SK-N-SH (cell line): ENCODE measurements at regions not wholly inside any gene's neighbourhood (a gene's known extent, or its start where the extent isn't known, plus 50 kb on each side); places are given as distances from the start of the nearest gene placed in this dataset.

ENCODE experiments used
- CTCF ChIA-PET: fragments of 300-600, 350-600 bp; formaldehyde crosslinking; extraction: SDS; loops from one replicate; lab custom pipeline; 2021; lab: Yijun Ruan, JAX
- POLR2A ChIA-PET: fragments of 350-600 bp; sonication (Branson Sonifier 250); formaldehyde crosslinking; extraction: SDS; loops from one replicate; lab custom pipeline; 2020; ENCODE audit warnings: antibody characterized with exemption, inconsistent platforms; lab: Yijun Ruan, JAX
- DNase-seq: peaks from one replicate; pipeline ENCODE4 v3.0.0; 2012
- H2AFZ ChIP-seq: fragments of 200-600 bp; sonication (generic); 2 replicates; pipeline ENCODE4 v1.8.1; 2016; ENCODE audit warnings: antibody characterized with exemption, mild to moderate bottlenecking, low read depth
- H3F3A ChIP-seq: fragments of 200-600 bp; sonication (generic); replicated peaks from 2 replicates; pipeline ENCODE3; 2016; ENCODE audit warnings: antibody characterized with exemption, mild to moderate bottlenecking; ENCODE audit not compliant: insufficient read depth
- H3K27ac ChIP-seq, 2 experiments: fragments of 200-500 bp in 1 of 2; fragments of 200-600 bp in 1 of 2; sonication (Bioruptor generic) in 1 of 2; sonication (generic), shearing (Covaris generic) in 1 of 2; 2 replicates each; pipeline versions ENCODE4 v1.5.1 to v1.6.1; 2014 to 2016; ENCODE audit warnings: low read depth in 2 of 2, inconsistent platforms in 1 of 2, low read length in 1 of 2, mild to moderate bottlenecking in 1 of 2, mixed read lengths in 1 of 2
- H3K27me3 ChIP-seq: fragments of 200-600 bp; sonication (generic), shearing (Covaris generic); 2 replicates; pipeline ENCODE4 v1.6.1; 2016; ENCODE audit warnings: mixed run types; ENCODE audit not compliant: insufficient read depth
- H3K36me3 ChIP-seq, 2 experiments: fragments of 200-500 bp in 1 of 2; fragments of 200-600 bp in 1 of 2; sonication (Bioruptor generic) in 1 of 2; sonication (generic) in 1 of 2; replicated peaks in 1 of 2; 2 replicates each; pipeline versions ENCODE3 to v1.5.1; 2014 to 2016; ENCODE audit warnings: low read length in 1 of 2, mild to moderate bottlenecking in 1 of 2; ENCODE audit not compliant: insufficient read depth in 2 of 2, control insufficient read depth in 1 of 2
- H3K4me1 ChIP-seq, 2 experiments: fragments of 200-500 bp in 1 of 2; fragments of 200-600 bp in 1 of 2; sonication (Bioruptor generic) in 1 of 2; sonication (generic), shearing (Covaris generic) in 1 of 2; 2 replicates each; pipeline versions ENCODE4 v1.5.1 to v1.6.1; 2014 to 2016; ENCODE audit warnings: low read depth in 1 of 2, low read length in 1 of 2, mixed run types in 1 of 2; ENCODE audit not compliant: insufficient read depth in 2 of 2, control insufficient read depth in 1 of 2
- H3K4me2 ChIP-seq: fragments of 200-600 bp; sonication (generic), shearing (Covaris generic); 2 replicates; pipeline ENCODE4 v1.6.1; 2017; ENCODE audit warnings: mixed run types
- H3K4me3 ChIP-seq, 2 experiments: fragments of 200-500 bp in 1 of 2; fragments of 200-600 bp in 1 of 2; sonication (Bioruptor generic) in 1 of 2; sonication (generic), shearing (Covaris generic) in 1 of 2; 2 replicates each; pipeline versions ENCODE4 v1.5.1 to v1.8.1; 2014 to 2016; ENCODE audit warnings: low read depth in 2 of 2, inconsistent platforms in 1 of 2, low read length in 1 of 2, mild to moderate bottlenecking in 1 of 2, mixed read lengths in 1 of 2, moderate library complexity in 1 of 2
- H3K79me2 ChIP-seq: fragments of 200-600 bp; sonication (generic); 2 replicates; pipeline ENCODE4 v1.8.1; 2017; ENCODE audit warnings: mild to moderate bottlenecking; ENCODE audit not compliant: insufficient read depth
- H3K9ac ChIP-seq: fragments of 200-600 bp; sonication (generic); 2 replicates; pipeline ENCODE4 v1.6.1; 2017; ENCODE audit warnings: mixed run types
- H3K9me2 ChIP-seq: fragments of 200-600 bp; sonication (generic); 2 replicates; pipeline ENCODE4 v1.6.1; 2017; ENCODE audit warnings: mixed run types
- H3K9me3 ChIP-seq: fragments of 200-600 bp; sonication (generic); 2 replicates; pipeline ENCODE4 v1.6.1; 2017; ENCODE audit warnings: mixed run types, mild to moderate bottlenecking, moderate library complexity
- H4K20me1 ChIP-seq: fragments of 200-600 bp; sonication (generic); 2 replicates; pipeline ENCODE4 v1.6.1; 2017; ENCODE audit warnings: mild to moderate bottlenecking, mixed run types; ENCODE audit not compliant: insufficient read depth
- EP300 ChIP-seq, 2 experiments: IDR thresholded peaks; 2 replicates each; pipeline versions ENCODE4 v1.4.0 to v1.6.1; 2012; ENCODE audit warnings: borderline replicate concordance in 1 of 2, low read depth in 1 of 2, low read length in 1 of 2
- FOXJ3 ChIP-seq: sonication (generic); formaldehyde crosslinking; IDR thresholded peaks from 2 replicates; pipeline ENCODE4 v1.5.1; 2020; ENCODE audit warnings: mild to moderate bottlenecking, missing genetic modification reagents
- GABPA ChIP-seq: IDR thresholded peaks from 2 replicates; pipeline ENCODE4 v1.4.0; 2012; ENCODE audit warnings: low read depth, mild to moderate bottlenecking
- GATA2 ChIP-seq: sonication (generic); formaldehyde crosslinking; IDR thresholded peaks from 2 replicates; pipeline ENCODE4 v1.5.0; 2020; ENCODE audit warnings: mild to moderate bottlenecking, missing genetic modification reagents
- MXI1 ChIP-seq: IDR thresholded peaks from 2 replicates; pipeline ENCODE4 v1.6.1; 2012; ENCODE audit warnings: mild to moderate bottlenecking, low read depth, low read length, improper control_type of control experiment
- NFIC ChIP-seq: IDR thresholded peaks from 2 replicates; pipeline ENCODE4 v1.4.0; 2012; ENCODE audit warnings: borderline replicate concordance
- NRF1 ChIP-seq: IDR thresholded peaks from 2 replicates; pipeline ENCODE4 v1.6.1; 2012; ENCODE audit warnings: low read depth, mild to moderate bottlenecking, low read length
- POLR2AphosphoS5 ChIP-seq: IDR thresholded peaks from 2 replicates; pipeline ENCODE4 v1.6.1; 2012; ENCODE audit warnings: low read depth, low read length
- RFX5 ChIP-seq: IDR thresholded peaks from 2 replicates; pipeline ENCODE4 v1.6.1; 2012; ENCODE audit warnings: mild to moderate bottlenecking, improper control_type of control experiment, low read length
- TAF1 ChIP-seq: IDR thresholded peaks from 2 replicates; pipeline ENCODE4 v1.6.1; 2012; ENCODE audit warnings: low read depth, mild to moderate bottlenecking, low read length, moderate library complexity, borderline replicate concordance
- WGBS: methylation state at CpG from one replicate; pipeline ENCODE4 v1.1.6; 2017; ENCODE audit warnings: low lambda C conversion rate; 5-methylcytosine and 5-hydroxymethylcytosine counted together
- TF ChIP-seq, protein P1 (sequence below): fragments of 150-350 bp; IDR thresholded peaks from 2 replicates; pipeline ENCODE4 v1.6.1; 2016; ENCODE audit warnings: mild to moderate bottlenecking, low read depth, low read length
- TF ChIP-seq, protein P2 (sequence below): IDR thresholded peaks from 2 replicates; pipeline ENCODE4 v1.4.0; 2012; ENCODE audit warnings: low read depth, borderline replicate concordance
- TF ChIP-seq, protein P3 (sequence below): fragments of 150-350 bp; IDR thresholded peaks from 2 replicates; pipeline ENCODE4 v1.6.1; 2017; ENCODE audit warnings: antibody characterized with exemption, low read length, low read depth, borderline replicate concordance
- TF ChIP-seq, protein P4 (sequence below): IDR thresholded peaks from 2 replicates; pipeline ENCODE4 v1.4.0; 2012; ENCODE audit warnings: low read depth

DNA sequence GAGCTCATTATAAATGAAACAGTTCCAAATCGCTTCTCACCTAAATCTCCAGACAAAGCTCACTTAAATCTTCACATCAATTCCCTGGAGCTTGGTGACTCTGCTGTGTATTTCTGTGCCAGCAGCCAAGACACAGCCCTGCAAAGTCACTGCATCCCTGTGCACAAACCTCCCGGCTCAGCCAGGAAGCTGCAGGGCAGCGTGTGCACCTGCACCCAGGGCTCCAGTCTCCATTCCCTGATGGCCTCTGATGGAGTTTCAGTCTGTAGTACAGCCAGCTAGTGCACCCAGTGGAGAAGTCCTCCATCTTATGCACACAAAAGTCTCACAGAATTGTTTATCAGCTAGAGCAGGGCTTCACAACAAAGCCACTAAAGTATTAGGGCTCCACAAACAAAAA, 51.1 kb upstream of the PRSS58 start:
- WGBS, result 11% methylated on average over 3 of the region's 3 CpGs
- H3K4me1 ChIP-seq, result no peaks in the 10 kb centered on the region
- H3K36me3 ChIP-seq, result no peaks in the 10 kb centered on the region
- no peaks in the 10 kb centered on the region for H3K9me3 ChIP-seq
- H3F3A ChIP-seq, result no peaks in the 10 kb centered on the region
- H2AFZ ChIP-seq, result no peak overlapping the region
- DNase-seq, result no peak
- H3K27me3 ChIP-seq, result peaks cover 54% of the 10 kb centered on the region; the same call in 1 of the 2 replicates
- POLR2A ChIA-PET, result no interaction called here
- CTCF ChIA-PET, result interaction anchor here (0.8 to 1.2 kb wide), 3 partner anchors 10 to 333 kb away, joined by 3 to 4 read pairs (median 3); no protein-coding TSS in a partner anchor
- TF ChIP-seq POLR2AphosphoS5 (no peak), MXI1 (no peak), TAF1 (no peak), FOXJ3 (CRISPR knock-in tag) (no peak), NFIC (no peak), RFX5 (no peak), NRF1 (no peak), EP300 (IDR thresholded peaks at IDR 0.05; ENCODE audit: borderline replicate concordance in 1 of 2, low read depth in 1 of 2, low read length in 1 of 2) (no peak), GABPA (no peak), GATA2 (CRISPR knock-in tag) (no peak)
- TF ChIP-seq, protein P1, sequence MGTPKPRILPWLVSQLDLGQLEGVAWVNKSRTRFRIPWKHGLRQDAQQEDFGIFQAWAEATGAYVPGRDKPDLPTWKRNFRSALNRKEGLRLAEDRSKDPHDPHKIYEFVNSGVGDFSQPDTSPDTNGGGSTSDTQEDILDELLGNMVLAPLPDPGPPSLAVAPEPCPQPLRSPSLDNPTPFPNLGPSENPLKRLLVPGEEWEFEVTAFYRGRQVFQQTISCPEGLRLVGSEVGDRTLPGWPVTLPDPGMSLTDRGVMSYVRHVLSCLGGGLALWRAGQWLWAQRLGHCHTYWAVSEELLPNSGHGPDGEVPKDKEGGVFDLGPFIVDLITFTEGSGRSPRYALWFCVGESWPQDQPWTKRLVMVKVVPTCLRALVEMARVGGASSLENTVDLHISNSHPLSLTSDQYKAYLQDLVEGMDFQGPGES, result no peak
- TF ChIP-seq, protein P2, sequence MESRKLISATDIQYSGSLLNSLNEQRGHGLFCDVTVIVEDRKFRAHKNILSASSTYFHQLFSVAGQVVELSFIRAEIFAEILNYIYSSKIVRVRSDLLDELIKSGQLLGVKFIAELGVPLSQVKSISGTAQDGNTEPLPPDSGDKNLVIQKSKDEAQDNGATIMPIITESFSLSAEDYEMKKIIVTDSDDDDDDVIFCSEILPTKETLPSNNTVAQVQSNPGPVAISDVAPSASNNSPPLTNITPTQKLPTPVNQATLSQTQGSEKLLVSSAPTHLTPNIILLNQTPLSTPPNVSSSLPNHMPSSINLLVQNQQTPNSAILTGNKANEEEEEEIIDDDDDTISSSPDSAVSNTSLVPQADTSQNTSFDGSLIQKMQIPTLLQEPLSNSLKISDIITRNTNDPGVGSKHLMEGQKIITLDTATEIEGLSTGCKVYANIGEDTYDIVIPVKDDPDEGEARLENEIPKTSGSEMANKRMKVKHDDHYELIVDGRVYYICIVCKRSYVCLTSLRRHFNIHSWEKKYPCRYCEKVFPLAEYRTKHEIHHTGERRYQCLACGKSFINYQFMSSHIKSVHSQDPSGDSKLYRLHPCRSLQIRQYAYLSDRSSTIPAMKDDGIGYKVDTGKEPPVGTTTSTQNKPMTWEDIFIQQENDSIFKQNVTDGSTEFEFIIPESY, result no peak
- TF ChIP-seq, protein P3, sequence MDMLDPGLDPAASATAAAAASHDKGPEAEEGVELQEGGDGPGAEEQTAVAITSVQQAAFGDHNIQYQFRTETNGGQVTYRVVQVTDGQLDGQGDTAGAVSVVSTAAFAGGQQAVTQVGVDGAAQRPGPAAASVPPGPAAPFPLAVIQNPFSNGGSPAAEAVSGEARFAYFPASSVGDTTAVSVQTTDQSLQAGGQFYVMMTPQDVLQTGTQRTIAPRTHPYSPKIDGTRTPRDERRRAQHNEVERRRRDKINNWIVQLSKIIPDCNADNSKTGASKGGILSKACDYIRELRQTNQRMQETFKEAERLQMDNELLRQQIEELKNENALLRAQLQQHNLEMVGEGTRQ, result no peak
- TF ChIP-seq, protein P4, sequence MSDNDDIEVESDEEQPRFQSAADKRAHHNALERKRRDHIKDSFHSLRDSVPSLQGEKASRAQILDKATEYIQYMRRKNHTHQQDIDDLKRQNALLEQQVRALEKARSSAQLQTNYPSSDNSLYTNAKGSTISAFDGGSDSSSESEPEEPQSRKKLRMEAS, result no peak
- H3K9me2 ChIP-seq, result no peaks in the 10 kb centered on the region
- H3K9ac ChIP-seq, result no peak overlapping the region
- H3K27ac ChIP-seq, result no peak overlapping the region
- no peaks in the 10 kb centered on the region for H4K20me1 ChIP-seq
- H3K4me2 ChIP-seq, result no peak overlapping the region
- H3K4me3 ChIP-seq, result no peak overlapping the region
- H3K79me2 ChIP-seq, result no peaks in the 10 kb centered on the region
